Anterior cingulate cortex (tissue), 58 donors: ENCODE measurements at regions not wholly inside any gene's neighbourhood (a gene's known extent, or its start where the extent isn't known, plus 50 kb on each side); places are given as distances from the start of the nearest gene placed in this dataset.
"Not testable (repeated sequence)": the region's sequence is repeated elsewhere in the genome, so short reads cannot be mapped to it uniquely, and the experiment has no call there.

ENCODE experiments used
- DNase-seq, 58 donors: peaks; one replicate each; lab custom pipeline; 2025; lab: John Stamatoyannopoulos, UW

DNA sequence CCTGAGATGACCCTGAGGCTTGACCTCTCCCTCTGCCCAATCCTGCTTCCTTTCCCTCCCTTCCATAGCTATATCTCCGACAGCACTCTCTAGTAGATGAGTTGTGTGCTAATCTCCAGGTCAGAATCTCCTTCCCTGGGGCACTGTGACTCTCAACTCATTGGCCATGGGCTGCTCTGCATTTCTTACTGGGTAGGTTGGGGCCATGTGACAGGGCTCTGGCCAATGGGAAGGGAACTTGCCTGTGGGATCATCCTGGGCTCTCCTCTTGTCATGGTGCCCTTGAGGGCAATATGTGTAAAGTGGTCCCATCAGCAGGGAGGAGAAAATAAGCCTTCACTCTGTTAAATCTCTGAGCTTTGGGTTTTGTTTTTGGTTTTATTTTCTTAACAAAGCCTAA lies 80.1 kb upstream of the ANKRD1 start:
- no peak for DNase-seq

DNA sequence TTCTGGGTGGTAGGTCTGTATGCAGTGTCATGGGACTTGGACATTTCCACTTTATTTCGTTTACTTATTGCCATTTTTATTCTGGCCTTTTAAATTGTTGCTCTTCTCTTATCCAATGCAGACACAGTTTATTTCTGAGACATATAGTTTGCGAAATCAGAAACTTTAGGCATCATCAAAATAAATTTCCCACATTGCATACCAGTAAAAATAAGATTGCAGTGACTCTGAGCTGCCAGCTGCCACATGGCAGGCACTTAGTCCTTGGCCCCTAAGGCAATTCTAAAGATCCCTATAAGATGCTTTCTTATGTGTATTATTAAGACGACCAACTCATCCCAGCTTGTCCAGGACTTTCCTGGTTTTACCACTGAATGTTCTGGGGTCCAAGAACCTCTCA lies 81.8 kb upstream of the ANKRD1 start:
- no peak for DNase-seq

DNA sequence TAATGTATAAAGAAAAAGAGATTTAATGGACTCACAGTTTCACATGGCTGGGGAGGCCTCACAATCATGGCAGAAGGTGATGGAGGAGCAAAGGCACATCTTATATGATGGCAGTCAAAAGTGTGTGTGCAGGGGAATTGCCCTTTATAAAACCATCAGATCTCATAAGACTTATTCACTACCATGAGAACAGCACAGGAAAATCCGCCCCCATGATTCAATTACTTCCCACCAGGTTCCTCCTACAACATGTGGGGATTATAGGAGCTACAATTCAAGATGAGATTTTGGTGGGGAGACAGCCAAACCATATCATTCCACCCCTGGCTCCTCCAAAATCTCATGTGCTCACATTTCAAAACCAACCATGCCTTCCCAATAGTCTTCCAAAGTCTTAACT lies 82.5 kb upstream of the ANKRD1 start:
- DNase-seq: not testable (repeated sequence)

DNA sequence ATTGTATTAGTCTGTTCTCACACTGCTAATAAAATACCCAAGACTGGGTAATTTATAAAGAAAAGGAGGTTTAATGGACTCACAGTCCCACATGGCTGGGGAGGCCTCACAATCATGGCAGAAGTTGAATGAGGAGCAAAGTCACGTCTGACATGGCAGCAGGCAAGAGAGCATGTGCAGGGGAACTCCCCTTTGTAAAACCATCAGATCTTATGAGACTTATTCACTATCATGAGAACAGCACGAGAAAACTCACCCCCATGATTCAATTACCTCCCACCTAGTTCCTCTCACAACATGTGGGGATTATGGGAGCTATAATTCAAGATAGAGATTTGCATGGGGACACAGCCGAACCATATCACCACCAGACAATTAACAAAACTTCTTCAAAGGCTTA lies 84.4 kb upstream of the ANKRD1 start:
- DNase-seq: not testable (repeated sequence)

DNA sequence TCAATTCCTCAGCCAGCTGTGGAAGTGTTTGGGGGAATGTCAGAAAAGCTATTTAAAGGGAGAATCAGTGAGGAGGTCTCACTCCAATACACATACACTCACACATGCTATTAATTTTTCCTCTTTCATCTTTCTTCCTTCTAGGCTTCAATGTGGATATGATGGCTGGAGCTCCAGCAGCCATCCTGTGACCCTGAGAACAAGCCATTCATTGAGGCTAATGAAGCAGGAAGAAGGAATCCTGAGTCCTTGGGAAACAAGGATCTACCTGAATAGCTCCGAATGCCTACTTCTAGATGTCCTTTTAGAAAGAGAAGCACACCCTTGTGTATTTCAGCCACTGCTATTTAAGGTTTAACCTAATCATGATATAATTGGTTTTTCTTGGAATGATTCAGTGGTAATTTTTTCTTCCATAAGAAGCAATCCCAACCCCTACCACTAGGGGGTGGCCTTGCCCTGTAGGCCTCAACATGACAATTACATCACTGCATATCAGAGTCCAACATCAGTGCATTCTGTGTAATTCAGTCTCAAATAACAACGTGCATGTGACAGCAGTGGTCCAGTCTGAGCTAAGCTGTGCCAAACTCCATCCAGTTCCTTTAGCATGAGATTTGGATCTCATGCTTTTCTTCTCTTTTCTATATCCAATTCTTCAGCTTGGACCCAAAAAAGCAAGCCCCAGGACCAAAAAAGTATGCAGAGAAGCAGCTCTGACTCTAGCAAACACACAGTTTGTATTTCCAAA lies 85.3 kb upstream of the ANKRD1 start:
- peak in 43 of 58 donors; percentile 7 to 87 (median 45) for DNase-seq

DNA sequence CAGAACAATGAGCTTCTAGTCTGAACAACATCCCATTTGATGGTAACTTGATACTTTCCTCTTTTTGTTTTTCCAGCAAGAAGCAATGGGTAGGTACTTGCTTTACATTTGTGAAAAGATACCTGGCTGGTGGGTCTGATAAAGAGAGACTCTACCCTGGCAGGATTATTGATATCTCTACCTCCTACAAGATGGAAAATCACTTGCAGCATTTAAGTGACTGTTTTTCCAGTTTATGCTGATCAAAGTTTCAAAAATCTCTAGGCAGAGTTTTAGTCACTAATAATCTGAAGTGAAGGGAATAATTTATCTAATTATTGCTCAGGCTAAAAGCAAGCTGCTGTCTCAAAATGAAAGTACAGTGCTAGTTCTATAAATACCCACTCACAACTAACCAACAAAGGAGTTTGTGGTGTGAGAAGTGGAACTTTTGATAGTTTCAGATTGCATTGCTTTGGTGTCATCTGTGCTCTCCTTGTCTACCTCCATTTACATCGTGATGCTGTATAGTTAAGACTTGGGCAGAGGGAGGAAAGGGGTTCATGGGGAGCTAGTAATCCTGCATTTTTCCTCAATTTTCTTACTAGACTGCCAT lies 86.0 kb upstream of the ANKRD1 start:
- DNase-seq: no peak

DNA sequence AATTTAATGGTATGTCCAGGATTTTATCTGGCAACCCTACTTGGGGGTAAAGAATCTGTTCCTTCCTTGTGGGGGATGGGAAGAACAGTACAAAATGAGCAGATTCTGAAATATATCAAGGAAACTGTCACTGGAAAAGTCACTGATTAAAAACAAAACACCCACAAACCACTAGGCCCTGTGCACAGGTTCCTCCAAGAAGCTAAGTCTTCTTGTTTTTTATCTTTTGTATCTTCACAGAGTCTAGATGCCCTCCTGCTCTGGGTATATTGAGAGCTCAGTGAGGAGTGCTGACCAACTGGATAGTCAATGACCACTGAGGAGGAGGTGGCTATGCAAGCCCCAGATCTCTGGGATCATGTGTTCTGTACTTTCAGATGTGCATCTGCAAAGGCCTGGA lies 86.8 kb upstream of the ANKRD1 start:
- no peak for DNase-seq

DNA sequence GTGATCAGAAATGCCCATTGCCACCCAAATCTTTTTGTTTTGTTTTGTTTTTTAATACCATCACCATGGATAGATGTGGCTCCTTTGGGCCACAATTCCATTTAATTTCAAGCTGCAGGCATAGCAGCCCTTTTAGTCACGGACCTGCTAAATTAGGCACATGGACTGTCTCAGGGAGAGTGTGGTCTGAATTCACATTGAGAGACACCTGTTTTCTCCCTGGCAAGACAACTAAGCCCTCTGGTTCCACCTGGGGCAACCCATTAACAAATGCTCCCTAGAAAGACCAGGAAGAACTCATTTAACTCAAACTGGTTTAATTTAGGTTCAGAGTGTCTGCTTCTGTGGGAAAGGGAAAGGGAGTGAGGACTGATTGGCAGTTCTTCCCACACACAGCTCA lies 88.2 kb upstream of the ANKRD1 start:
- no peak for DNase-seq

DNA sequence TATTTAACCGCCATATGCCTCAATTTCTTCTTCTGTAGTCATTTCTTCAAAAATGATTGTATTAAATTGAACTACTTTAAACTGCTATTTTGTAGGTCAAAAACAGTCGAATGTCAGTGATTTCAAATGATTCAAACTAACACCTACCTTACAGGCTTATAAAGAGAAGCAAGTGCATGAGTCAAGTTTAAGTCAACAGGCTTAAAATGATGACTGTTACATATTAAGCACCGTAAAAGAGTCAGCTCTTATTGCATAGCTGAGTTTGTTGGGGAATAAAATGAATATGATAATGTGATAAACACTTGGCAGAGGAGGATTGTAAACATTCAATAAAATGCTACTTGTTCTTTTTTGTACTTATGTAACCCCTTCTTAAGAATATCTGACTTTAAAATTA lies 90.1 kb upstream of the ANKRD1 start:
- no peak for DNase-seq

DNA sequence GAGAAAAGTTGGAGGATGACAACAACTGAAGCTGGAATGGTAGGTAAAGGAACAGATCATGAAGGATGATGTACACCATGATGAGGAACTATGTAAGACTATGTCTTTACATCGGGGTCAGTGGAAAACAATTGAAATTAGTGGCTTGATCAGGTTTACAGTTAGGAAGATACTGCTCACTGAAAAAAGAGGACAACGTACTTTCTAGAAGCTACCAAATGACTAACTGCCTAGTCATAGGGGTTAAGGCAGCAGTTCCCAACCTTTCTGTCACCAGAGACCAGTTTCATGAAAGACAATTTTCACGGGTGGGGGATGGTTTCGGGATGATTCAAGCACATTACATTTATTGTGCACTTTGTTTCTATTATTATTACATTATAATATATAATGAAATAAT lies 91.6 kb upstream of the ANKRD1 start:
- DNase-seq: no peak

DNA sequence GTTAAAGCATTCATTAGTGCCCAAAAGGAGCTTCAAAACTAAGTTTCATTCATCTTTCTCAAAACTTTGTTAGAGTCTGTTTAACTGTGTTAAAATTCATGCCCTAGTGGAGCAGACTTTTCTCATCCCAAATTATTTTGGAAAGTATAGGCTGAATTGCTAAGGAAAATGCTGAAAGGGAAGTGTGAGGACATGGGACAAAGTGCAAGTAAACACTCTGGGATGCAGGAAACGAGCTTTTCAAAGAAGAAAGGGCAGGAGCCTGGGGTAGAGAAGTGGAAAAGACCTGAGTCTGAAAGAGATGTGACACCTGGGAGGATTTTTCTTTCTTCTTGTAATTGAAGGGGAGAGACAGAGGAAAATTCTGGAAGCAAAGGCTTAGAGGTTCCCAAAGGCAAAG lies 93.1 kb upstream of the ANKRD1 start:
- no peak for DNase-seq

DNA sequence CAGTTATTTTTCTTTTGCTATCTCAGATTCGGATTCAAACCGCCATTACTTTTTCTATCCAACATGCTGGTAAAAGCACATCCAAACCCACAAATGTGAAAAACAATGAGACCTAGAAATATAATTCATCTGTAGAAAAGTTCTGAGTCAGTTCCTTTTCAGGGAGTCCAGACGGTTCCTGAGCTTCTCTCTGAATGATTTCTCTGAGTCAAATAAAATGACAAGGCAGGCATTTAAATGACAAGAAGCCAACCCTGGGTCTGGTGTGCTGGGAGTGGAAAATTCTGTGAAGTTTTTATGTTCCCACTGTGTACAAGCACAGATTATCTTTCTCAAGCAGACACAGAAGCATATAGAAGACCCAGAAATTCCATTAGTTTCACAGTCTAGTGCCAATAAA lies 96.3 kb upstream of the ANKRD1 start:
- DNase-seq: no peak

DNA sequence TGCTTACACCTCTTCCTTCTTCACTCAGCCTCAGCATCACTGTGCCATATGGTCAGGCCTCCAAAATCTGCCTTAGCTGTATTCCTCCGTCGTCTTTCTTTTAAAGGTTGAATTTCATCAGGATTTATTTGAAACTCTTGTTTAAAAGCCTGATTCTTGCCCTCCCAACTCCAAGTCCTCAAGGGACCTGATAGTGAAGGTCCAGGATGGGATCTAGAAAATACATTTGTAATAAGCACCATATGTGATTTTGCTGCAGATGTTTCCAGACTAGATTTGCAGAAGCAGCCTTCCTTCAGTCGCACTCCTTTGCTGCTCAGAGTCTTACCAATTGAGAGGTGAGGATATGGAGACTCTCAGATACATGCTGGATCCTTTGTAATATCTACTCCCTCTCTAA lies 101.0 kb upstream of the ANKRD1 start:
- DNase-seq: no peak

DNA sequence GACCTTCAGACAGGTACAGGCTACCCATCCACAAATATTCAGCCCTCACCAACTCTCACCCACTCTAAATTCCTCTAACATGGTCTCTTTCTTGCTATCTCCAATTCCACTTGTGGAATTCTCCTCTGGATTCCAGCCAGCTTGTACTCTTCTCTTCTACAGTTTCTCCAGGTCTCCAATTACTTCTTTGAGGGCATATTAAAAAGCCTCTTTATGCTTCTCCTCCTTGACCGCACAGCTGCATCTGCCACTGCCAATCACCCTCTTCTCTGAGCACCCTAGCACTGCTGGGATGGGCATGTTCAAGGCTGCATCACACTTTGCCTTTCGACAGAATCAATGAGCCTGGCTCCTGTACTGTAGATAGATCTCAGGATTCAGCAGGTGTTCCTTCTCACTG lies 101.5 kb upstream of the ANKRD1 start:
- DNase-seq: peak in 2 of 58 donors; percentile 6 to 23

DNA sequence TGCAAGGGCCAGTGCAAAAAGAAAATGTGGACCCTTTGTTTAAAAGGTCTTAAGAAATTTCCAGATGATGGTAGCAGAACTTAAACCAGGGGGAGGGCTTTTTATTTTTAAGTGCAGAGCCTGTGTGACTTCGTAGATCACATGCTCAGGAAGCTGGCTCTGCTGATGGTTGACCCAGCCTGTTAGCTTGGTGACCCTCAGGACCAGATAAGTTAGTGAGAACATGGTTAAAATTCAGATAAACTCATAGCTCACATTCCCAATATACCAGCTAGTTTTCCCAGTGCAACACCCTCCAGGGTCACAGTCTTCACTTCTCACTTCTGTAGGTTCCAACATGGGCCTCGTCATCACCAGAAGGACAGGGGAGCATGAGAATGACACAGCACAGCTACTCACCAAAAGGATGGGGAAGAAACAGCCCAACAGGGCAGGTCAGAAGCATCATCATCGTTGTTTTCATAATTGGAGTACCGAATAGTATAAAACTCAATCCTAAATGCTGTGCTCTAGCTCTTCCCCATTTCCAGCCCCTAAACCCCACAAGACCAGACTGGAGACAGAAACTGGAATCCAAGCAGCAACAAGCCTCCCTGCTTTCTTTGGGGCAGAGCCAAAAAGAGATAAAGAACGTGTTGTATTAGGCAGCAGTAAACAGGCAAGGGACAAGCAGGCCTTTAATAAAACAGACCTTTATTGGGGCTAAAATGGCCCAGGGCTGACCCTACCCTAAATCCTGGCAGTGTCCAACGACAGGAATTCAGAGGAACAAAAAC lies 102.2 kb upstream of the ANKRD1 start:
- DNase-seq: peak in 52 of 58 donors; percentile 7 to 91 (median 61)

DNA sequence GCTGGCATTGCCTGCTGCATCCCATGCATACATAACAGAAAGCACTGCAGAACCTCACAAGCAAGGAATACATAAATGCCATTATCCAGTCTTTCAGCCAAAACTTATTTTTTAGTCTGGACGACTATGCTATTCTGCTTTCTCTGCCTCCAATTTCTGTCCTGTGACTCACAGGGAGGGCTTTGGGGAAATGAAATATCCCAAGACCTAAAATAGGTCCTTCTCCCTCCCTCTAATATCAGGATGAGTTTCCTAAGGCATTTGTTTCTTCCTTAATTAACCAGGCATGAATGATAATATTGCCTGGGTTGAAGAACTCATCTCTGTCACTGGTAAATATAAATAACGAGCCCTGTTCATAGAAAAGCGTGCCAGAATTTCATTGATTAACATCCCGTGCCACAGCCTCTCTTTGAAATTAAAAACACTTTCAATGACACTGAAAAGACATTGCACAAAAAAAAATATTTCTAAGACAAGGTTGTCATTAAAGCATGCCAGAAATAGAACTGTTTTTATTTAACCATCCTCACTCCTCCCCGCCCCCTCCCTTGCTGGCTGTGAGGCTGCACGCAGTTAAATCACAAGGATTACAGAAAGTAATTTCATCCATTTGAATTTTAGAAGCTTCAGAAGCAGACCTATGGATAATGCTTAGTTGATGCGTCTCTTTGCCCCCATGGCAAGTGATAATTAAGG lies 103.0 kb upstream of the ANKRD1 start:
- peak in 11 of 58 donors; percentile 4 to 40 (median 18) for DNase-seq

DNA sequence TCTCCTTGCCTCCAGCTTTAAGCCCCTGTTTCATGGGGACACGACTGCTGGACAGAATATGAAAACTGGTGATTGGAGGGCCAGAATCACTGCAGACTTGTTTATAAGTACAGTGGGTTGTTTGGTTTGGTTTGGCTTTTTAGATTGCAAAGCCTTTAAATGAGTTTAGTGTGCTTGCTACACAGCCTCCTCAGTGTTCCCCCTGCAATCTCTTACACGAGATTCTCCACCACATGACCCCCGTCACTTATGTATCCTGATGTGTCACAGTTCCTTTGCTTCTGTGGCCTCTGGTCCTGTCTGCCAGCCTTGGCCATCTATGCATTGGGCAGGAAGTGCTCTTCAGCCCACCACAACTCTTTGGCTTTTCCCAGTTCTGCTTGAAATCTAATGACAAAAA lies 103.7 kb upstream of the ANKRD1 start:
- peak in 1 of 58 donors; percentile 12 for DNase-seq

DNA sequence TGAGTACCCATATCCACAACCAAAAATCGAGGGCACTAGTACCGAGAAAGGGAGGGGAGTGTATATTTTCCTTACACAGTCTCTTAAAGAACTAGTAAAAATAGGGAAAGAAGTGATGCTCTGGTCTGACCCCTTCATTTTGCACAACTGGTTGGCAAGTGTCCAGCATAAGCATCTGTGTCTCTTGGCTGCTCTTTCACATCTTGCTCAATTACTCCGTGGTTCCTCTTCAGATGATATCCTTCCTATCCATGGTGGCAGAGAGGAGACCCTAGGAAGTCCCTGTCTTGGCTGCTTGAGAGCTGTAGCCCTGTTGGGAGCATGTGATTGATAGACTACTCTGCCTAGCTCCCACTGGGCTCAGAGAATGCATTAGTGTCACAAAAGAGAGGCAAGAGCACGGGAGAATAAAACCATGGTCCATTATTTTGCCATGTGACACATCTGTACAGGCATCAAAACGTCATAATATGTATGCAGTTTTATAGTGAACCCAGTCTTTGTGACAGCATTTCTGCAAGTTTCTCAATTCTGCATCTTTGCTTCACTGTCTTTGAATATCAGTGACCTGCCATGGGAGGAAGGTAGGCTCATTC lies 111.8 kb upstream of the ANKRD1 start:
- DNase-seq: peak in 2 of 58 donors; percentile 25 to 34

DNA sequence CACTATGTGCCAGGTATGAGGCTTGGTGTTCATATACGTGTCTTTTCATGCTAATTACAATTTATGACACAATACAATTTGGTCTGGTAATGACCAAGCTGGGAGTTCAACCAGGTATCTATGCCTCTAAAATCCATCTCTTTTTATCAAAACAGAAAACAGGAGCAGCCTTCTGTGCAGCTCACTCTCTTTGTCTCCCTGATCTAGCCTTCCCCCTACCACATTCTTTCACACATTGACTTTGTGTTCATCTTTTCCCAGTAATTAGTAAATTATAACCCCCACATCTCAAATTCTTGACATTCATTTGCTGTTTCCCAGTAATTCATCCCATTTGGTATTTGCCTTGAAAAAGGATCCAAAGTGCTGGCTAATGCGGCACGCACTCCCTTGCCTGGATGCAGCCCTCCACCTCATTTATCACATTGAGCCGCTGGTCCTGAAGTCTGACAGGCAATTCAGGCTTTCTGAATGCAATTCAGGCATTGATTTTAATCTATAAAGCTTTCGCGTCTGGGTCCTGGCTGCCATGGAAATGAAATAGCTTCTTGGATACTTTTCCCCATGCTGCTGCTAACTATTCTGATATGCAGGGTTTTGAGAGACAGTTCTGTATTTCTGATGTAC lies 112.5 kb upstream of the ANKRD1 start:
- no peak for DNase-seq

DNA sequence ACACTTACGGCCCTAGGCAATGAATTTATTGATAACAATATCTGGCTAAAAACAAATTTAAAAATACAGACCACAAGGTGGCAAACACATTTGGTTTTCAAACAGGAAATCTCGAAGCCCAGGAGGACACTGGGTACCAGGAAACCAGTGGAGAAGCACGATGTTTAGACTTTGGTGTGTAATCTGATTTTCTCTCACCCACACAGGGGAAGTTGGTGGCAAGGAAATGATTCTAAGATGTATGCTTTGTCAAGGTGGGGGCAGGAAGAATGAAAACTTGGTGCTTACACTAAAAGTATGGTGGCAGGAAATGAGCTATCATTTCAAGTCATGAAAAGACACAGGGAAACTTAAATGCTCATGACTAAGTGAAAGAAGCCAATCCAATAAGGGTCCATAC lies 113.2 kb upstream of the ANKRD1 start:
- no peak for DNase-seq
